ENCODE measurements at regions not wholly inside any gene's neighbourhood (a gene's known extent, or its start where the extent isn't known, plus 50 kb on each side); places are given as distances from the start of the nearest gene placed in this dataset.

- Histone ChIP-seq H3K36me3 (replicated peaks; ENCODE audit: insufficient read depth, low read length) (no peaks in the 10 kb centered on the region), H3K27ac (ENCODE audit: low read length) (no peak overlapping the region), H3K9me3 (replicated peaks; ENCODE audit: insufficient read depth, low read length) (no peaks in the 10 kb centered on the region), H3K9ac (ENCODE audit: low read length) (no peak overlapping the region), H3F3A (ENCODE audit: insufficient read depth, low read length) (no peaks in the 10 kb centered on the region), H3K4me1 (ENCODE audit: low read length) (no peaks in the 10 kb centered on the region), H2AFZ (ENCODE audit: low read length) (no peak overlapping the region), H4K20me1 (ENCODE audit: insufficient read depth, low read length) (no peaks in the 10 kb centered on the region), H3K4me2 (ENCODE audit: low read depth, low read length) (no peak overlapping the region), H3K9me2 (replicated peaks; ENCODE audit: insufficient read depth, low read length) (no peaks in the 10 kb centered on the region), H3K27me3 (replicated peaks; ENCODE audit: insufficient read depth, low read length) (no peaks in the 10 kb centered on the region), H3K4me3 (ENCODE audit: low read length) (no peak overlapping the region), H3K79me2 (ENCODE audit: low read length) (no peaks in the 10 kb centered on the region)
- TF ChIP-seq EZH2 (optimal IDR thresholded peaks at IDR 0.05; ENCODE audit: low read depth, low read length), result no peak
- TF ChIP-seq CTCF (IDR thresholded peaks at IDR 0.05; ENCODE audit: low read length), result no peak
- no peak for TF ChIP-seq EZH2phosphoT487 (IDR thresholded peaks at IDR 0.05; ENCODE audit: low read length)
- DNase-seq, result no peak
These were observed 131.7 kb downstream of the PPP1R3A start for GRCh38 chr7:113787106-113787505.

GRCh38 chr7:113784956-113785355 lies 133.9 kb downstream of the PPP1R3A start:
- Histone ChIP-seq H3K36me3 (replicated peaks; ENCODE audit: insufficient read depth, low read length) (no peaks in the 10 kb centered on the region), H3K27me3 (replicated peaks; ENCODE audit: insufficient read depth, low read length) (no peaks in the 10 kb centered on the region), H2AFZ (ENCODE audit: low read length) (no peak overlapping the region), H3K27ac (ENCODE audit: low read length) (no peak overlapping the region), H3K4me3 (ENCODE audit: low read length) (no peak overlapping the region), H4K20me1 (ENCODE audit: insufficient read depth, low read length) (no peaks in the 10 kb centered on the region), H3K9ac (ENCODE audit: low read length) (no peak overlapping the region), H3K9me3 (replicated peaks; ENCODE audit: insufficient read depth, low read length) (no peaks in the 10 kb centered on the region), H3K9me2 (replicated peaks; ENCODE audit: insufficient read depth, low read length) (no peaks in the 10 kb centered on the region), H3F3A (ENCODE audit: insufficient read depth, low read length) (no peaks in the 10 kb centered on the region), H3K4me2 (ENCODE audit: low read depth, low read length) (no peak overlapping the region), H3K79me2 (ENCODE audit: low read length) (no peaks in the 10 kb centered on the region), H3K4me1 (ENCODE audit: low read length) (no peaks in the 10 kb centered on the region)
- DNase-seq, result no peak
- TF ChIP-seq EZH2 (optimal IDR thresholded peaks at IDR 0.05; ENCODE audit: low read depth, low read length) (no peak), CTCF (IDR thresholded peaks at IDR 0.05; ENCODE audit: low read length) (no peak), EZH2phosphoT487 (IDR thresholded peaks at IDR 0.05; ENCODE audit: low read length) (no peak)

GRCh38 chr7:113784316-113784715 lies 134.5 kb downstream of the PPP1R3A start:
- TF ChIP-seq CTCF (IDR thresholded peaks at IDR 0.05; ENCODE audit: low read length) (no peak), EZH2 (optimal IDR thresholded peaks at IDR 0.05; ENCODE audit: low read depth, low read length) (no peak), EZH2phosphoT487 (IDR thresholded peaks at IDR 0.05; ENCODE audit: low read length) (no peak)
- Histone ChIP-seq H3K27me3 (replicated peaks; ENCODE audit: insufficient read depth, low read length) (no peaks in the 10 kb centered on the region), H3K79me2 (ENCODE audit: low read length) (no peaks in the 10 kb centered on the region), H3K4me1 (ENCODE audit: low read length) (no peaks in the 10 kb centered on the region), H3K4me2 (ENCODE audit: low read depth, low read length) (no peak overlapping the region), H3K9ac (ENCODE audit: low read length) (no peak overlapping the region), H4K20me1 (ENCODE audit: insufficient read depth, low read length) (no peaks in the 10 kb centered on the region), H3K9me2 (replicated peaks; ENCODE audit: insufficient read depth, low read length) (no peaks in the 10 kb centered on the region), H2AFZ (ENCODE audit: low read length) (no peak overlapping the region), H3K36me3 (replicated peaks; ENCODE audit: insufficient read depth, low read length) (no peaks in the 10 kb centered on the region), H3K4me3 (ENCODE audit: low read length) (no peak overlapping the region), H3K9me3 (replicated peaks; ENCODE audit: insufficient read depth, low read length) (no peaks in the 10 kb centered on the region), H3F3A (ENCODE audit: insufficient read depth, low read length) (no peaks in the 10 kb centered on the region), H3K27ac (ENCODE audit: low read length) (no peak overlapping the region)
- no peak for DNase-seq
